Cardiac fibroblast (primary cell): ENCODE measurements at regions not wholly inside any gene's neighbourhood (a gene's known extent, or its start where the extent isn't known, plus 50 kb on each side); places are given as distances from the start of the nearest gene placed in this dataset.

Experiments
- DNase-seq, 2 donors: peaks; one replicate each; pipeline versions ENCODE4 v3.0.0 to v3.0.0-alpha.2; 2010; ENCODE audit warnings: low read depth in 2 of 2
- H3K4me3 ChIP-seq, 2 donors: replicated peaks in 1 of 2; 1 replicate in 1 of 2; 2 replicates in 1 of 2; pipeline ENCODE4 v1.5.1; 2011; ENCODE audit warnings: low read depth in 2 of 2, low read length in 2 of 2, mild to moderate bottlenecking in 2 of 2, moderate library complexity in 1 of 2
- CTCF ChIP-seq: IDR thresholded peaks from one replicate; pipeline ENCODE4 v1.5.1; 2011; ENCODE audit warnings: low read depth, mild to moderate bottlenecking, low read length, inconsistent platforms

DNA sequence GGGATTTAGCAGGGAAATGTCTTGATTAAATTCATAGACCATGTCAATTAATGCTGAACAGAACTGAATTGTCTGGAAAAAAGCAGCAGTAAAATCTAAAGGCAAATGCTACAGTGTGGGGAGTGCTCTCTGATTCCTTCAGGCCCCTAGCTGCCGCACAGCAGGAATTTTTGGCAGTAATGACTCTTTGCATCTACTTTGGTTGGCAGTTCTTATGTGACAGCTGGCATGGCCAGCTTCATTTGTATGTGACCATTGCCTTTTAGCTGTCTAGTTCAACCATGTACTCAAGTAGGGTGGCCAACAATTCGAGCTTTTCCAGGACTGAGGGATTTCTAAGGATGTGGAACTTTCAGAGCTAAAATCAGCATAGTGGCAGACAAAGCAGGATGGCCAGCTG is 499.1 kb upstream of the MAN1A1 start:
- no peak for TF ChIP-seq CTCF
- H3K4me3 ChIP-seq: no peak overlapping the region
- DNase-seq: no peak

- H3K4me3 ChIP-seq: no peak overlapping the region
- no peak for DNase-seq
- no peak for TF ChIP-seq CTCF
Observed at GRCh38 chr6:119845161-119845560, 495.6 kb upstream of the MAN1A1 start.

- no peak overlapping the region for H3K4me3 ChIP-seq
- TF ChIP-seq CTCF: no peak
- no peak for DNase-seq
Observed at GRCh38 chr6:119844387-119844786, 494.8 kb upstream of the MAN1A1 start.

- no peak for DNase-seq
- no peak for TF ChIP-seq CTCF
- H3K4me3 ChIP-seq: no peak overlapping the region
Observed at GRCh38 chr6:119842191-119842590, 492.6 kb upstream of the MAN1A1 start.

GRCh38 chr6:119838043-119838442 is 488.5 kb upstream of the MAN1A1 start:
- H3K4me3 ChIP-seq: no peak overlapping the region
- no peak for TF ChIP-seq CTCF
- DNase-seq: no peak

- TF ChIP-seq CTCF: no peak
- DNase-seq: no peak
- H3K4me3 ChIP-seq: no peak overlapping the region
Observed at GRCh38 chr6:119834418-119834817, 484.9 kb upstream of the MAN1A1 start.

DNA sequence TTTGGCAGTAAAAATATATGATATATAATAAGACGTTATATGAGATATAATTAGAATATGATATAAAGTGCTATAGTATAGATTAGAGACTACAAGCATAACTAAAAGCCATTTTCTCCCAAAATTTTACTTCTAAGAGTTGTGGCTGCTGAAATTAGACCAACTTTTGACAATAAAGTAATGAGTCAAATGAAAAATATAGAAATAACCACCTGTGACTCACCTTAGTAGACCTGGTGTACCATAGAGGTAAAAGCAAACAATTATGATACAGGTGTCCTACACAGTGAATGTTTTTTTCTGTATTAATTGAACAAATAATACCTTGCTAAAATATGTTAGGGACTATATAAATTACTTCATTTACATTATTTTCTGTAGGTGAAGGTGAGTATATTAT is 482.9 kb upstream of the MAN1A1 start:
- no peak for TF ChIP-seq CTCF
- no peak for DNase-seq
- no peak overlapping the region for H3K4me3 ChIP-seq
